GM23338 (cell line): ENCODE measurements at regions not wholly inside any gene's neighbourhood (a gene's known extent, or its start where the extent isn't known, plus 50 kb on each side); places are given as distances from the start of the nearest gene placed in this dataset.

ENCODE experiments used
- CTCF ChIP-seq, 2 experiments: fragments of 200-600 bp in 1 of 2; sonication (generic) in 1 of 2; conservative IDR thresholded peaks; 2 replicates each; pipeline versions ENCODE4 v1.5.1 to v1.6.1; 2016 to 2017; ENCODE audit warnings: antibody characterized with exemption in 2 of 2, low read depth in 2 of 2, mild to moderate bottlenecking in 2 of 2, moderate library complexity in 1 of 2
- EZH2 ChIP-seq: fragments of 200-600 bp; sonication (generic); IDR thresholded peaks from one replicate; pipeline ENCODE4 v1.8.0; 2017; ENCODE audit warnings: antibody characterized with exemption, mild to moderate bottlenecking, low read depth; ENCODE audit not compliant: unreplicated experiment
- EZH2phosphoT487 ChIP-seq: fragments of 200-600 bp; sonication (generic); IDR thresholded peaks from one replicate; pipeline ENCODE4 v1.8.1; 2018; ENCODE audit warnings: antibody characterized with exemption; ENCODE audit not compliant: unreplicated experiment
- POLR2AphosphoS5 ChIP-seq: IDR thresholded peaks from 2 replicates; pipeline ENCODE4 v1.6.1; 2016; ENCODE audit warnings: antibody characterized with exemption, low read depth
- ZNF114 ChIP-seq: fragments of 250-450 bp; sonication (Bioruptor Pico); IDR thresholded peaks from 2 replicates; pipeline ENCODE4 v1.5.0; 2020; ENCODE audit warnings: mild to moderate bottlenecking, moderate library complexity
- ZNF462 ChIP-seq: fragments of 250-450 bp; sonication (Bioruptor Pico); IDR thresholded peaks from 2 replicates; pipeline ENCODE4 v1.5.0; 2020; ENCODE audit warnings: mild to moderate bottlenecking, moderate library complexity

DNA sequence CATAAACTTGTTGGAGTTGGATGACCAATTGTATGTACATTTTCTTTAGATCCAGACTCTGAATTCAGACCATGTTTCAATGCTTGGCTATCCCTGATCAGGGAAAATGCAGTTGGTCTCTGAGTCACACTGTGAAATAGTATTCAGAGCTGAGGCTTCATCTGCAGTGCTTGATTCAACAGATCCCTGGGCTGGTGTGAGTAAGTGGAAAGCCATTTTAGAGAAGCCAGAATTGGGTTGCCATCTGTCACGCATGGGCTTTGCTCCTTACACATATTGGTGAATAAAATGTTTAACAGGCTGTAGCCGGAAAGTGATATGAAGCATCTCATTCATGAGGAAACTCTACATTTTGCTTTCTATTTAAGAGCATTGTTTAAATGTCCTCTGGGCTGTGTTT is 50.0 kb upstream of the ACYP2 start:
- TF ChIP-seq CTCF (conservative IDR thresholded peaks at IDR 0.05; ENCODE audit: low read depth in 2 of 2) (no peak), POLR2AphosphoS5 (no peak), ZNF462 (no peak), EZH2 (no peak), EZH2phosphoT487 (no peak), ZNF114 (CRISPR knock-in tag) (no peak)
